K562 (cell line): ENCODE measurements at regions not wholly inside any gene's neighbourhood (a gene's known extent, or its start where the extent isn't known, plus 50 kb on each side); places are given as distances from the start of the nearest gene placed in this dataset.

ENCODE experiments used
- ATAC-seq: fragments of 200-7000 bp; cut with Tn5 transposase; 3 replicates; pipeline ENCODE4 v1.9.1; 2020; ENCODE audit warnings: moderate library complexity
- BruUV-seq: library from RNA; stranded (reverse); fragments of 400-500 nt; replicated peaks from 2 replicates; lab custom pipeline; 2021; lab: Mats Ljungman, UMichigan
- CTCF ChIA-PET: fragments of 300-600 bp; formaldehyde crosslinking; extraction: SDS; loops from one replicate; lab custom pipeline; 2021; ENCODE audit warnings: low intra/inter-chr PET ratio; lab: Yijun Ruan, JAX
- POLR2A ChIA-PET: fragments of 300-600, 350-650 bp; sonication (Branson Sonifier 250); formaldehyde crosslinking; extraction: SDS; loops from one replicate; lab custom pipeline; 2021; ENCODE audit warnings: antibody characterized with exemption, inconsistent platforms; lab: Yijun Ruan, JAX
- DNase-seq, 4 experiments: peaks; one replicate each; pipeline versions ENCODE4 v3.0.0 to v3.0.0-alpha.2; 2011 to 2018; ENCODE audit warnings: low spot score in 3 of 4, mixed read lengths in 3 of 4; ENCODE audit errors: extremely low read depth in 1 of 4
- FAIRE-seq: peaks from 2 replicates; lab custom pipeline; 2011; peaks lifted over from hg19 to GRCh38; lab: Jason Lieb, UNC
- H2AFZ ChIP-seq: 2 replicates; pipeline ENCODE4 v1.6.0; 2011; ENCODE audit warnings: low read depth, low read length, control low read depth, inconsistent platforms
- H3K27ac ChIP-seq: fragments of 200-600 bp; 3 replicates; pipeline ENCODE4 v1.8.0; 2011; ENCODE audit warnings: low read depth, mild to moderate bottlenecking, control low read depth, inconsistent platforms, low read length, moderate library complexity, mixed read lengths; ENCODE audit errors: extremely low read depth
- H3K27me3 ChIP-seq, 2 experiments: fragments of 300-600 bp in 1 of 2; 2 replicates in 1 of 2; 3 replicates in 1 of 2; pipeline versions ENCODE4 v1.6.0 to v1.8.0; 2011; ENCODE audit warnings: inconsistent platforms in 2 of 2, low read length in 2 of 2, mild to moderate bottlenecking in 1 of 2, mixed read lengths in 1 of 2, moderate library complexity in 1 of 2; ENCODE audit not compliant: control insufficient read depth in 2 of 2, insufficient read depth in 2 of 2
- H3K36me3 ChIP-seq: fragments of 300-600 bp; 3 replicates; pipeline ENCODE4 v1.8.0; 2011; ENCODE audit warnings: mild to moderate bottlenecking, low read length, inconsistent platforms; ENCODE audit not compliant: control insufficient read depth, insufficient read depth
- H3K4me1 ChIP-seq, 2 experiments: fragments of 200-600 bp in 1 of 2; replicated peaks in 1 of 2; 2 replicates in 1 of 2; 3 replicates in 1 of 2; pipeline versions ENCODE4 v1.5.1 to v1.8.0; 2011; ENCODE audit warnings: inconsistent platforms in 2 of 2, low read length in 2 of 2, mild to moderate bottlenecking in 1 of 2, mixed read lengths in 1 of 2, moderate library complexity in 1 of 2; ENCODE audit not compliant: control insufficient read depth in 2 of 2, insufficient read depth in 2 of 2
- H3K4me2 ChIP-seq: 2 replicates; pipeline ENCODE4 v1.6.1; 2011; ENCODE audit warnings: low read length, control low read depth, inconsistent platforms, mixed read lengths; ENCODE audit not compliant: insufficient read depth
- H3K4me3 ChIP-seq: fragments of 200-600 bp; sonication (generic), shearing (Covaris generic); 2 replicates; pipeline ENCODE4 v1.5.1; 2016; ENCODE audit warnings: control low read depth, inconsistent platforms
- H3K79me2 ChIP-seq: fragments of 200-600 bp; 3 replicates; pipeline ENCODE4 v1.8.0; 2011; ENCODE audit warnings: low read length, inconsistent platforms; ENCODE audit not compliant: control insufficient read depth, insufficient read depth
- H3K9ac ChIP-seq, 2 experiments: 2 replicates each; pipeline versions ENCODE4 v1.6.0 to v1.6.1; 2011; ENCODE audit warnings: low read depth in 2 of 2, low read length in 2 of 2, control low read depth in 1 of 2, inconsistent platforms in 1 of 2, mild to moderate bottlenecking in 1 of 2, mixed read lengths in 1 of 2; ENCODE audit not compliant: insufficient read depth in 1 of 2
- H3K9me1 ChIP-seq: one replicate; pipeline ENCODE4 v1.6.0; 2011; ENCODE audit warnings: inconsistent platforms, mild to moderate bottlenecking, low read length, moderate library complexity; ENCODE audit not compliant: control insufficient read depth, insufficient read depth
- H3K9me3 ChIP-seq: replicated peaks from 2 replicates; pipeline ENCODE4 v1.5.1; 2011; ENCODE audit warnings: low read depth, low read length, inconsistent platforms; ENCODE audit not compliant: control insufficient read depth, insufficient read depth
- H4K20me1 ChIP-seq: replicated peaks from 2 replicates; pipeline ENCODE4 v1.6.1; 2011; ENCODE audit warnings: low read length, inconsistent platforms, mixed read lengths; ENCODE audit not compliant: control insufficient read depth, insufficient read depth
- CEBPB ChIP-seq: fragments of 450-650 bp; IDR thresholded peaks from 2 replicates; pipeline ENCODE4 v1.6.1; 2016; ENCODE audit warnings: missing genetic modification characterization, missing compliant biosample characterization
- CREM ChIP-seq: IDR thresholded peaks from 2 replicates; pipeline ENCODE4 v1.6.1; 2014; ENCODE audit warnings: antibody characterized with exemption, low read depth
- E2F3 ChIP-seq: fragments of 250-450 bp; sonication (Bioruptor Pico); IDR thresholded peaks from 2 replicates; pipeline ENCODE4 v1.4.0; 2020; ENCODE audit warnings: mild to moderate bottlenecking
- FOSL1 ChIP-seq: fragments of 200-800 bp; sonication (Bioruptor generic); conservative IDR thresholded peaks from 2 replicates; pipeline ENCODE4 v1.6.1; 2016; ENCODE audit warnings: missing genetic modification characterization, missing compliant biosample characterization
- FOXJ2 ChIP-seq: fragments of 200-800 bp; sonication (Bioruptor generic); IDR thresholded peaks from 2 replicates; pipeline ENCODE4 v1.6.1; 2016; ENCODE audit warnings: missing genetic modification characterization, missing compliant biosample characterization
- HDAC2 ChIP-seq: fragments of 450-650 bp; IDR thresholded peaks from 2 replicates; pipeline ENCODE4 v1.6.1; 2016; ENCODE audit warnings: mild to moderate bottlenecking
- HNRNPUL1 ChIP-seq: fragments of 200-400 bp; formaldehyde crosslinking; IDR thresholded peaks from 2 replicates; pipeline ENCODE4 v1.6.1; 2017; ENCODE audit warnings: low read length
- HOXB6 ChIP-seq: fragments of 250-450 bp; sonication (Bioruptor Pico); IDR thresholded peaks from 2 replicates; pipeline ENCODE4 v1.5.1; 2022; ENCODE audit warnings: mild to moderate bottlenecking, borderline replicate concordance
- MEF2D ChIP-seq: conservative IDR thresholded peaks from 2 replicates; pipeline ENCODE4 v1.6.1; 2016; ENCODE audit warnings: low read depth, missing genetic modification characterization, missing compliant biosample characterization
- PURB ChIP-seq: sonication (generic); formaldehyde crosslinking; IDR thresholded peaks from 2 replicates; pipeline ENCODE4 v1.9.0; 2021; ENCODE audit warnings: low read depth, mild to moderate bottlenecking, missing genetic modification reagents
- RBBP5 ChIP-seq: fragments of 200-600 bp; sonication (generic); IDR thresholded peaks from 2 replicates; pipeline ENCODE4 v1.6.1; 2012; ENCODE audit warnings: borderline replicate concordance, mild to moderate bottlenecking, low read length, control low read depth, inconsistent platforms; ENCODE audit not compliant: insufficient read depth, poor library complexity, severe bottlenecking
- RHOXF2B ChIP-seq: fragments of 250-450 bp; sonication (Bioruptor Pico); conservative IDR thresholded peaks from 2 replicates; pipeline ENCODE4 v1.5.1; 2021
- TCF7 ChIP-seq: sonication (generic); IDR thresholded peaks from 2 replicates; pipeline ENCODE4 v1.6.1; 2016; ENCODE audit warnings: antibody characterized with exemption, borderline replicate concordance
- TEAD1 ChIP-seq, 2 experiments: fragments of 450-650 bp in 1 of 2; sonication (generic) in 1 of 2; formaldehyde crosslinking; IDR thresholded peaks; 2 replicates each; pipeline versions ENCODE4 v1.4.0 to v1.8.0; 2020 to 2022; ENCODE audit warnings: mild to moderate bottlenecking in 2 of 2, missing genetic modification reagents in 1 of 2
- WHSC1 ChIP-seq: IDR thresholded peaks from one replicate; pipeline ENCODE4 v1.6.1; 2012; ENCODE audit warnings: low read length, control low read depth, inconsistent platforms
- ZEB2 ChIP-seq: fragments of 450-650 bp; IDR thresholded peaks from 2 replicates; pipeline ENCODE4 v1.6.1; 2016
- WGBS: fragments of 100-300 bp; shearing (Covaris generic); methylation state at CpG from one replicate; pipeline ENCODE4 v1.1.6; 2016; ENCODE audit warnings: low coverage, mixed read lengths; ENCODE audit not compliant: insufficient coverage; ENCODE audit errors: missing lambda C conversion rate; 5-methylcytosine and 5-hydroxymethylcytosine counted together
- in situ Hi-C: fragments of 300-500 bp; cut with MboI; formaldehyde crosslinking; loops from 4 replicates; pipeline ENCODE4 v1.15.0; 2018; ENCODE audit warnings: inconsistent platforms, mixed read lengths
- intact Hi-C: fragments of 100-400 bp; cut with micrococcal nuclease; formaldehyde crosslinking; loops from 2 replicates; pipeline ENCODE4 v1.14.2; 2022
- TF ChIP-seq, protein P1 (sequence below): fragments of 450-650 bp; IDR thresholded peaks from 2 replicates; pipeline ENCODE4 v1.6.1; 2016; ENCODE audit warnings: antibody characterized with exemption

GRCh38 chr22:49363526-49364230 lies 464.0 kb downstream of the BRD1 start:
- Histone ChIP-seq H3K79me2 (no peaks in the 10 kb centered on the region), H3K4me1 (peaks cover 0 to 4% of the 10 kb centered on the region in 2 experiments; a peak in 2 of 5 replicates), H3K4me2 (no peak overlapping the region), H3K36me3 (no peaks in the 10 kb centered on the region), H3K9me3 (no peaks in the 10 kb centered on the region), H3K27me3 (peaks cover 13 to 49% of the 10 kb centered on the region in 2 experiments; a peak in 4 of 5 replicates), H2AFZ (no peak overlapping the region), H3K9ac (no peak overlapping the region), H4K20me1 (no peaks in the 10 kb centered on the region), H3K9me1 (no peaks in the 10 kb centered on the region), H3K4me3 (no peak overlapping the region), H3K27ac (no peak overlapping the region; the same call in 2 of the 3 replicates)
- no peak for FAIRE-seq
- intact Hi-C loops = no loop called here
- no TSS peak for BruUV-seq
- ChIA-PET CTCF (no interaction called here), POLR2A (no interaction called here)
- no peak for DNase-seq
- WGBS = 3% methylated on average over 27 of the region's 27 CpGs
- TF ChIP-seq FOSL1 (tag) (no peak), TEAD1 (CRISPR knock-in tag; IDR thresholded peaks at IDR 0.05) (no peak), FOXJ2 (tag) (no peak), CEBPB (no peak), TCF7 (no peak), ZEB2 (no peak), E2F3 (CRISPR knock-in tag) (no peak), RHOXF2B (CRISPR knock-in tag) (no peak), MEF2D (no peak), HNRNPUL1 (no peak), HDAC2 (no peak), WHSC1 (no peak), PURB (no peak), HOXB6 (CRISPR knock-in tag) (no peak), CREM (no peak), RBBP5 (no peak)
- TF ChIP-seq, protein P1, sequence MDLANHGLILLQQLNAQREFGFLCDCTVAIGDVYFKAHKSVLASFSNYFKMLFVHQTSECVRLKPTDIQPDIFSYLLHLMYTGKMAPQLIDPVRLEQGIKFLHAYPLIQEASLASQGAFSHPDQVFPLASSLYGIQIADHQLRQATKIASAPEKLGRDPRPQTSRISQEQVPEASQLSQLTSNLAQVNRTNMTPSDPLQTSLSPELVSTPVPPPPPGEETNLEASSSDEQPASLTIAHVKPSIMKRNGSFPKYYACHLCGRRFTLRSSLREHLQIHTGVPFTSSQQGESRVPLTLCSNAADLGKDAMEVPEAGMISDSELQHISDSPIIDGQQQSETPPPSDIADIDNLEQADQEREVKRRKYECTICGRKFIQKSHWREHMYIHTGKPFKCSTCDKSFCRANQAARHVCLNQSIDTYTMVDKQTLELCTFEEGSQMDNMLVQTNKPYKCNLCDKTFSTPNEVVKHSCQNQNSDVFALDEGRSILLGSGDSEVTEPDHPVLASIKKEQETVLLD = no peak
- in situ Hi-C loops = no loop called here
- ATAC-seq = no peak
